ENCODE measurements at regions not wholly inside any gene's neighbourhood (a gene's known extent, or its start where the extent isn't known, plus 50 kb on each side); places are given as distances from the start of the nearest gene placed in this dataset.

DNA sequence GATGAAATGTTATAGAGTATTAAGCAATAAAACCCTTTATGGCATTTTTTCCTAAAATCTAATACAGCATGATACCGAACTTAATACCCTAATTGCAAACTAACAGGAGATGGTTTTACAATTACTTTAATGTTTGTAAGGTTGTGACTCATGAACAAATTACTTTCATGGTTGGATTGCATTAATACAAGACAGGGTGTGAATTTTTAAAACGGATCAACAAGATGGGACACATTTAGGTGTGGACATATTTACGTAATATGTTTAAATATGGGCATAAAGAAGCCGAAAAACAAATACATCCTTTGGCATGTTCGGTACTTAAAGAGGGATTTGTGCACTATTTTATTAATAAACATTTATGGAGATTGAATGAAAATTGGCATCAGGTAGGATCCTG lies 168.3 kb upstream of the SPRY2 start (continued):
- TF ChIP-seq CREB1 (CRISPR knock-in tag; IDR thresholded peaks at IDR 0.05; ENCODE audit: low read depth), result no peak
- no peak for TF ChIP-seq JUNB (IDR thresholded peaks at IDR 0.05; ENCODE audit: unreplicated experiment)

DNA sequence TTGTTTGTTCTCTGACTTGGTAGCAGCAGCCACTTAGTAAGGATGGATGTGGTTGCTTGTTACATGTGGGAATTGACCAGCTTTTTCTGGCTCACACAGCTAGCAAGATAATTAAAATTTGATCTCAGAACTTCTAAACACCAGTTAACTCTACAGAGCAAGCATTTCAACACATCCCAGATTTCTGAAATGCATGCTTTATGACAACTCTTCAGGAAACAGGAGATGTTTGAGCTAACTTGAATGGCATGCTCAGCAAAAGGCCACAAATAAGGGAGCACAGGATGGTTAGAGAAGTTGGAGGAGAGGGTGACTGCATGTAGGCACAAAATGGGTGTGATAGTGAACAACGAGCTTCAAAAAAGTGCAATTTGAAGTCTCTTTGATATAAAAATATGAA lies 167.1 kb upstream of the SPRY2 start:
- Mint-ChIP-seq H3K36me3 (ENCODE audit: low read depth) (peaks cover 4% of the 10 kb centered on the region; the same call in 1 of the 3 replicates), H3K4me1 (no peaks in the 10 kb centered on the region), H3K9me3 (peaks cover 5% of the 10 kb centered on the region; the same call in 2 of the 3 replicates), H3K27me3 (ENCODE audit: insufficient read depth, low read depth, poor library complexity) (no peaks in the 10 kb centered on the region), H3K27ac (no peak overlapping the region), H3K4me3 (no peak overlapping the region)
- no peaks in the 10 kb centered on the region for H3K79me2 ChIP-seq (replicated peaks; ENCODE audit: insufficient read depth)
- no peaks in the 10 kb centered on the region for H3K4me1 ChIP-seq (ENCODE audit: insufficient read depth)
- no peaks in the 10 kb centered on the region; the same call in 1 of the 2 replicates for H3K9me2 ChIP-seq (ENCODE audit: insufficient read depth)
- H3K4me3 ChIP-seq, result no peak overlapping the region
- DNase-seq (ENCODE audit: low spot score) (no peak), ATAC-seq (no peak)
- H3F3A ChIP-seq (replicated peaks; ENCODE audit: low read depth), result no peaks in the 10 kb centered on the region
- no peaks in the 10 kb centered on the region for H3K27me3 ChIP-seq (ENCODE audit: insufficient read depth)
- H3K4me2 ChIP-seq, result no peak overlapping the region
- H3K27ac ChIP-seq (ENCODE audit: low read depth), result no peak overlapping the region
- H2AFZ ChIP-seq, result peak overlapping the region; percentile 28; the same call in 1 of the 2 replicates
- no peaks in the 10 kb centered on the region for H3K36me3 ChIP-seq (ENCODE audit: insufficient read depth)
- TF ChIP-seq, protein P1, sequence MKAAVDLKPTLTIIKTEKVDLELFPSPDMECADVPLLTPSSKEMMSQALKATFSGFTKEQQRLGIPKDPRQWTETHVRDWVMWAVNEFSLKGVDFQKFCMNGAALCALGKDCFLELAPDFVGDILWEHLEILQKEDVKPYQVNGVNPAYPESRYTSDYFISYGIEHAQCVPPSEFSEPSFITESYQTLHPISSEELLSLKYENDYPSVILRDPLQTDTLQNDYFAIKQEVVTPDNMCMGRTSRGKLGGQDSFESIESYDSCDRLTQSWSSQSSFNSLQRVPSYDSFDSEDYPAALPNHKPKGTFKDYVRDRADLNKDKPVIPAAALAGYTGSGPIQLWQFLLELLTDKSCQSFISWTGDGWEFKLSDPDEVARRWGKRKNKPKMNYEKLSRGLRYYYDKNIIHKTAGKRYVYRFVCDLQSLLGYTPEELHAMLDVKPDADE (IDR thresholded peaks at IDR 0.05), result no peak
- TF ChIP-seq CREB1 (CRISPR knock-in tag; IDR thresholded peaks at IDR 0.05; ENCODE audit: low read depth) (no peak), ZNF114 (CRISPR knock-in tag; IDR thresholded peaks at IDR 0.05) (no peak), STAT1 (IDR thresholded peaks at IDR 0.05; ENCODE audit: unreplicated experiment) (no peak), JUNB (IDR thresholded peaks at IDR 0.05; ENCODE audit: unreplicated experiment) (no peak), NANOG (IDR thresholded peaks at IDR 0.05; ENCODE audit: borderline replicate concordance) (no peak), EZH2phosphoT487 (IDR thresholded peaks at IDR 0.05; ENCODE audit: unreplicated experiment) (no peak), EZH2 (IDR thresholded peaks at IDR 0.05; ENCODE audit: low read depth, unreplicated experiment) (no peak), POLR2AphosphoS5 (IDR thresholded peaks at IDR 0.05; ENCODE audit: low read depth) (no peak), ZNF331 (CRISPR knock-in tag; IDR thresholded peaks at IDR 0.05; ENCODE audit: low read depth) (no peak)
- TF ChIP-seq, protein P2, sequence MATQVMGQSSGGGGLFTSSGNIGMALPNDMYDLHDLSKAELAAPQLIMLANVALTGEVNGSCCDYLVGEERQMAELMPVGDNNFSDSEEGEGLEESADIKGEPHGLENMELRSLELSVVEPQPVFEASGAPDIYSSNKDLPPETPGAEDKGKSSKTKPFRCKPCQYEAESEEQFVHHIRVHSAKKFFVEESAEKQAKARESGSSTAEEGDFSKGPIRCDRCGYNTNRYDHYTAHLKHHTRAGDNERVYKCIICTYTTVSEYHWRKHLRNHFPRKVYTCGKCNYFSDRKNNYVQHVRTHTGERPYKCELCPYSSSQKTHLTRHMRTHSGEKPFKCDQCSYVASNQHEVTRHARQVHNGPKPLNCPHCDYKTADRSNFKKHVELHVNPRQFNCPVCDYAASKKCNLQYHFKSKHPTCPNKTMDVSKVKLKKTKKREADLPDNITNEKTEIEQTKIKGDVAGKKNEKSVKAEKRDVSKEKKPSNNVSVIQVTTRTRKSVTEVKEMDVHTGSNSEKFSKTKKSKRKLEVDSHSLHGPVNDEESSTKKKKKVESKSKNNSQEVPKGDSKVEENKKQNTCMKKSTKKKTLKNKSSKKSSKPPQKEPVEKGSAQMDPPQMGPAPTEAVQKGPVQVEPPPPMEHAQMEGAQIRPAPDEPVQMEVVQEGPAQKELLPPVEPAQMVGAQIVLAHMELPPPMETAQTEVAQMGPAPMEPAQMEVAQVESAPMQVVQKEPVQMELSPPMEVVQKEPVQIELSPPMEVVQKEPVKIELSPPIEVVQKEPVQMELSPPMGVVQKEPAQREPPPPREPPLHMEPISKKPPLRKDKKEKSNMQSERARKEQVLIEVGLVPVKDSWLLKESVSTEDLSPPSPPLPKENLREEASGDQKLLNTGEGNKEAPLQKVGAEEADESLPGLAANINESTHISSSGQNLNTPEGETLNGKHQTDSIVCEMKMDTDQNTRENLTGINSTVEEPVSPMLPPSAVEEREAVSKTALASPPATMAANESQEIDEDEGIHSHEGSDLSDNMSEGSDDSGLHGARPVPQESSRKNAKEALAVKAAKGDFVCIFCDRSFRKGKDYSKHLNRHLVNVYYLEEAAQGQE (IDR thresholded peaks at IDR 0.05; ENCODE audit: unreplicated experiment), result no peak
- TF ChIP-seq, protein P3, sequence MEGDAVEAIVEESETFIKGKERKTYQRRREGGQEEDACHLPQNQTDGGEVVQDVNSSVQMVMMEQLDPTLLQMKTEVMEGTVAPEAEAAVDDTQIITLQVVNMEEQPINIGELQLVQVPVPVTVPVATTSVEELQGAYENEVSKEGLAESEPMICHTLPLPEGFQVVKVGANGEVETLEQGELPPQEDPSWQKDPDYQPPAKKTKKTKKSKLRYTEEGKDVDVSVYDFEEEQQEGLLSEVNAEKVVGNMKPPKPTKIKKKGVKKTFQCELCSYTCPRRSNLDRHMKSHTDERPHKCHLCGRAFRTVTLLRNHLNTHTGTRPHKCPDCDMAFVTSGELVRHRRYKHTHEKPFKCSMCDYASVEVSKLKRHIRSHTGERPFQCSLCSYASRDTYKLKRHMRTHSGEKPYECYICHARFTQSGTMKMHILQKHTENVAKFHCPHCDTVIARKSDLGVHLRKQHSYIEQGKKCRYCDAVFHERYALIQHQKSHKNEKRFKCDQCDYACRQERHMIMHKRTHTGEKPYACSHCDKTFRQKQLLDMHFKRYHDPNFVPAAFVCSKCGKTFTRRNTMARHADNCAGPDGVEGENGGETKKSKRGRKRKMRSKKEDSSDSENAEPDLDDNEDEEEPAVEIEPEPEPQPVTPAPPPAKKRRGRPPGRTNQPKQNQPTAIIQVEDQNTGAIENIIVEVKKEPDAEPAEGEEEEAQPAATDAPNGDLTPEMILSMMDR (conservative IDR thresholded peaks at IDR 0.05; ENCODE audit: low read depth in 2 of 2), result no peak
- TF ChIP-seq, protein P4, sequence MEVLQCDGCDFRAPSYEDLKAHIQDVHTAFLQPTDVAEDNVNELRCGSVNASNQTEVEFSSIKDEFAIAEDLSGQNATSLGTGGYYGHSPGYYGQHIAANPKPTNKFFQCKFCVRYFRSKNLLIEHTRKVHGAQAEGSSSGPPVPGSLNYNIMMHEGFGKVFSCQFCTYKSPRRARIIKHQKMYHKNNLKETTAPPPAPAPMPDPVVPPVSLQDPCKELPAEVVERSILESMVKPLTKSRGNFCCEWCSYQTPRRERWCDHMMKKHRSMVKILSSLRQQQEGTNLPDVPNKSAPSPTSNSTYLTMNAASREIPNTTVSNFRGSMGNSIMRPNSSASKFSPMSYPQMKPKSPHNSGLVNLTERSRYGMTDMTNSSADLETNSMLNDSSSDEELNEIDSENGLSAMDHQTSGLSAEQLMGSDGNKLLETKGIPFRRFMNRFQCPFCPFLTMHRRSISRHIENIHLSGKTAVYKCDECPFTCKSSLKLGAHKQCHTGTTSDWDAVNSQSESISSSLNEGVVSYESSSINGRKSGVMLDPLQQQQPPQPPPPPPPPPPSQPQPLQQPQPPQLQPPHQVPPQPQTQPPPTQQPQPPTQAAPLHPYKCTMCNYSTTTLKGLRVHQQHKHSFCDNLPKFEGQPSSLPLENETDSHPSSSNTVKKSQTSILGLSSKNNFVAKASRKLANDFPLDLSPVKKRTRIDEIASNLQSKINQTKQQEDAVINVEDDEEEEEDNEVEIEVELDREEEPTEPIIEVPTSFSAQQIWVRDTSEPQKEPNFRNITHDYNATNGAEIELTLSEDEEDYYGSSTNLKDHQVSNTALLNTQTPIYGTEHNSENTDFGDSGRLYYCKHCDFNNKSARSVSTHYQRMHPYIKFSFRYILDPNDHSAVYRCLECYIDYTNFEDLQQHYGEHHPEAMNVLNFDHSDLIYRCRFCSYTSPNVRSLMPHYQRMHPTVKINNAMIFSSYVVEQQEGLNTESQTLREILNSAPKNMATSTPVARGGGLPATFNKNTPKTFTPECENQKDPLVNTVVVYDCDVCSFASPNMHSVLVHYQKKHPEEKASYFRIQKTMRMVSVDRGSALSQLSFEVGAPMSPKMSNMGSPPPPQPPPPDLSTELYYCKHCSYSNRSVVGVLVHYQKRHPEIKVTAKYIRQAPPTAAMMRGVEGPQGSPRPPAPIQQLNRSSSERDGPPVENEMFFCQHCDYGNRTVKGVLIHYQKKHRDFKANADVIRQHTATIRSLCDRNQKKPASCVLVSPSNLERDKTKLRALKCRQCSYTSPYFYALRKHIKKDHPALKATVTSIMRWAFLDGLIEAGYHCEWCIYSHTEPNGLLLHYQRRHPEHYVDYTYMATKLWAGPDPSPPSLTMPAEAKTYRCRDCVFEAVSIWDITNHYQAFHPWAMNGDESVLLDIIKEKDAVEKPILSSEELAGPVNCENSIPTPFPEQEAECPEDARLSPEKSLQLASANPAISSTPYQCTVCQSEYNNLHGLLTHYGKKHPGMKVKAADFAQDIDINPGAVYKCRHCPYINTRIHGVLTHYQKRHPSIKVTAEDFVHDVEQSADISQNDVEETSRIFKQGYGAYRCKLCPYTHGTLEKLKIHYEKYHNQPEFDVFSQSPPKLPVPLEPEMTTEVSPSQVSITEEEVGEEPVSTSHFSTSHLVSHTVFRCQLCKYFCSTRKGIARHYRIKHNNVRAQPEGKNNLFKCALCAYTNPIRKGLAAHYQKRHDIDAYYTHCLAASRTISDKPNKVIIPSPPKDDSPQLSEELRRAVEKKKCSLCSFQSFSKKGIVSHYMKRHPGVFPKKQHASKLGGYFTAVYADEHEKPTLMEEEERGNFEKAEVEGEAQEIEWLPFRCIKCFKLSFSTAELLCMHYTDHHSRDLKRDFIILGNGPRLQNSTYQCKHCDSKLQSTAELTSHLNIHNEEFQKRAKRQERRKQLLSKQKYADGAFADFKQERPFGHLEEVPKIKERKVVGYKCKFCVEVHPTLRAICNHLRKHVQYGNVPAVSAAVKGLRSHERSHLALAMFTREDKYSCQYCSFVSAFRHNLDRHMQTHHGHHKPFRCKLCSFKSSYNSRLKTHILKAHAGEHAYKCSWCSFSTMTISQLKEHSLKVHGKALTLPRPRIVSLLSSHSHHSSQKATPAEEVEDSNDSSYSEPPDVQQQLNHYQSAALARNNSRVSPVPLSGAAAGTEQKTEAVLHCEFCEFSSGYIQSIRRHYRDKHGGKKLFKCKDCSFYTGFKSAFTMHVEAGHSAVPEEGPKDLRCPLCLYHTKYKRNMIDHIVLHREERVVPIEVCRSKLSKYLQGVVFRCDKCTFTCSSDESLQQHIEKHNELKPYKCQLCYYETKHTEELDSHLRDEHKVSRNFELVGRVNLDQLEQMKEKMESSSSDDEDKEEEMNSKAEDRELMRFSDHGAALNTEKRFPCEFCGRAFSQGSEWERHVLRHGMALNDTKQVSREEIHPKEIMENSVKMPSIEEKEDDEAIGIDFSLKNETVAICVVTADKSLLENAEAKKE (CRISPR knock-in tag; IDR thresholded peaks at IDR 0.05), result no peak
- H4K20me1 ChIP-seq (replicated peaks; ENCODE audit: insufficient read depth), result no peaks in the 10 kb centered on the region
